ENCODE measurements at regions not wholly inside any gene's neighbourhood (a gene's known extent, or its start where the extent isn't known, plus 50 kb on each side); places are given as distances from the start of the nearest gene placed in this dataset.

- H3K4me3 Mint-ChIP-seq, result no peak overlapping the region
- no peak overlapping the region for H2BK12ac ChIP-seq (ENCODE audit: insufficient read length, low read depth, low read length)
- no peaks in the 10 kb centered on the region for H4K20me1 ChIP-seq (ENCODE audit: control insufficient read depth, insufficient read depth, insufficient read length)
- no peak overlapping the region; a peak in 1 of 7 replicates for H3K27ac Mint-ChIP-seq
- H3K4me2 ChIP-seq (ENCODE audit: insufficient read depth, insufficient read length, low read length), result no peak overlapping the region
- no peak overlapping the region for H3K4ac ChIP-seq (ENCODE audit: low read depth, low read length)
- H2BK120ac ChIP-seq (ENCODE audit: low read depth, low read length, poor library complexity, severe bottlenecking), result no peak overlapping the region
- no peaks in the 10 kb centered on the region for H3K4me1 ChIP-seq (ENCODE audit: insufficient read depth, low read length)
- H3K9me3 ChIP-seq (ENCODE audit: control insufficient read depth, low read depth, low read length), result no peaks in the 10 kb centered on the region
- H4K8ac ChIP-seq (replicated peaks; ENCODE audit: insufficient read length, low read depth, low read length), result no peak overlapping the region
- TF ChIP-seq, protein P1, sequence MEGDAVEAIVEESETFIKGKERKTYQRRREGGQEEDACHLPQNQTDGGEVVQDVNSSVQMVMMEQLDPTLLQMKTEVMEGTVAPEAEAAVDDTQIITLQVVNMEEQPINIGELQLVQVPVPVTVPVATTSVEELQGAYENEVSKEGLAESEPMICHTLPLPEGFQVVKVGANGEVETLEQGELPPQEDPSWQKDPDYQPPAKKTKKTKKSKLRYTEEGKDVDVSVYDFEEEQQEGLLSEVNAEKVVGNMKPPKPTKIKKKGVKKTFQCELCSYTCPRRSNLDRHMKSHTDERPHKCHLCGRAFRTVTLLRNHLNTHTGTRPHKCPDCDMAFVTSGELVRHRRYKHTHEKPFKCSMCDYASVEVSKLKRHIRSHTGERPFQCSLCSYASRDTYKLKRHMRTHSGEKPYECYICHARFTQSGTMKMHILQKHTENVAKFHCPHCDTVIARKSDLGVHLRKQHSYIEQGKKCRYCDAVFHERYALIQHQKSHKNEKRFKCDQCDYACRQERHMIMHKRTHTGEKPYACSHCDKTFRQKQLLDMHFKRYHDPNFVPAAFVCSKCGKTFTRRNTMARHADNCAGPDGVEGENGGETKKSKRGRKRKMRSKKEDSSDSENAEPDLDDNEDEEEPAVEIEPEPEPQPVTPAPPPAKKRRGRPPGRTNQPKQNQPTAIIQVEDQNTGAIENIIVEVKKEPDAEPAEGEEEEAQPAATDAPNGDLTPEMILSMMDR (conservative IDR thresholded peaks at IDR 0.05), result no peak
- H3K23ac ChIP-seq (ENCODE audit: insufficient read length, low read depth, low read length), result no peak overlapping the region
- H3K27ac ChIP-seq (ENCODE audit: insufficient read length, low read depth, low read length), result no peak overlapping the region
- peaks cover 0 to 7% (median 6%) of the 10 kb centered on the region in 3 experiments; a peak in 5 of 7 replicates for H3K36me3 Mint-ChIP-seq (ENCODE audit: insufficient read depth in 1 of 3, low read depth in 3 of 3)
- peaks cover 17 to 21% of the 10 kb centered on the region in 2 experiments; a peak in 3 of 4 replicates for H3K4me1 Mint-ChIP-seq
- H3K27me3 ChIP-seq (ENCODE audit: insufficient read depth, low read length), result no peaks in the 10 kb centered on the region
- H2AK5ac ChIP-seq (ENCODE audit: insufficient read length, low read length), result no peak overlapping the region
- H3K9me3 Mint-ChIP-seq, result peaks cover 8 to 10% of the 10 kb centered on the region in 2 experiments
- H3K23me2 ChIP-seq (ENCODE audit: insufficient read length, low read depth, low read length, poor library complexity, severe bottlenecking), result no peaks in the 10 kb centered on the region
- H3K27me3 Mint-ChIP-seq (ENCODE audit: low read depth), result no peaks in the 10 kb centered on the region
- no peak overlapping the region for H4K5ac ChIP-seq (ENCODE audit: insufficient read length, low read depth, low read length)
- H2BK5ac ChIP-seq (ENCODE audit: insufficient read length, low read length), result no peak overlapping the region
- no peak overlapping the region for H2BK15ac ChIP-seq (ENCODE audit: low read depth, low read length)
- H3K14ac ChIP-seq (ENCODE audit: insufficient read depth, low read length), result no peak overlapping the region
- no peak overlapping the region for H3K18ac ChIP-seq (ENCODE audit: insufficient read length, low read depth, low read length)
- no peak for DNase-seq
- H2BK20ac ChIP-seq (ENCODE audit: low read depth, low read length, poor library complexity, severe bottlenecking), result no peak overlapping the region
- no peak overlapping the region for H3K9ac ChIP-seq (ENCODE audit: extremely low read depth, insufficient read length, low read length)
- no peak overlapping the region for H2AFZ ChIP-seq (ENCODE audit: low read length)
- H3K79me1 ChIP-seq (ENCODE audit: insufficient read depth, low read depth, low read length, poor library complexity, severe bottlenecking), result no peaks in the 10 kb centered on the region
- H3K79me2 ChIP-seq (ENCODE audit: insufficient read depth, low read length), result no peaks in the 10 kb centered on the region
- no CpG with 5 or more reads among the region's 1 CpG for WGBS (ENCODE audit: extremely low coverage, insufficient read length, low lambda C conversion rate)
- H3K56ac ChIP-seq (ENCODE audit: insufficient read length, low read depth, low read length), result no peak overlapping the region
- H3T11ph ChIP-seq (ENCODE audit: low read length), result no peak overlapping the region
- H4K91ac ChIP-seq (ENCODE audit: insufficient read length, low read depth, low read length), result no peak overlapping the region
Measured at GRCh38 chr17:20922128-20922670, 120.6 kb downstream of the USP22 start.

Measured in H9 (cell line).